ENCODE measurements at regions not wholly inside any gene's neighbourhood (a gene's known extent, or its start where the extent isn't known, plus 50 kb on each side); places are given as distances from the start of the nearest gene placed in this dataset.

GRCh38 chr4:174144106-174144505, 139.4 kb downstream of the FBXO8 start:
- TF ChIP-seq CTCF (IDR thresholded peaks at IDR 0.05 in 2 of 3, conservative IDR thresholded peaks at IDR 0.05 in 1 of 3; ENCODE audit: insufficient read depth in 2 of 3, low read depth in 1 of 3, low read length in 3 of 3) = no peak
- no peak for TF ChIP-seq ZBED1 (IDR thresholded peaks at IDR 0.05)
- TF ChIP-seq ETV5 (CRISPR knock-in tag; IDR thresholded peaks at IDR 0.05; ENCODE audit: low read depth) = no peak
- no peak for TF ChIP-seq USF1 (CRISPR knock-in tag; IDR thresholded peaks at IDR 0.05)
- TF ChIP-seq HDAC1 (IDR thresholded peaks at IDR 0.05) = no peak
- no peak for TF ChIP-seq MEF2D (tag; conservative IDR thresholded peaks at IDR 0.05; ENCODE audit: low read depth)
- TF ChIP-seq, protein P1, sequence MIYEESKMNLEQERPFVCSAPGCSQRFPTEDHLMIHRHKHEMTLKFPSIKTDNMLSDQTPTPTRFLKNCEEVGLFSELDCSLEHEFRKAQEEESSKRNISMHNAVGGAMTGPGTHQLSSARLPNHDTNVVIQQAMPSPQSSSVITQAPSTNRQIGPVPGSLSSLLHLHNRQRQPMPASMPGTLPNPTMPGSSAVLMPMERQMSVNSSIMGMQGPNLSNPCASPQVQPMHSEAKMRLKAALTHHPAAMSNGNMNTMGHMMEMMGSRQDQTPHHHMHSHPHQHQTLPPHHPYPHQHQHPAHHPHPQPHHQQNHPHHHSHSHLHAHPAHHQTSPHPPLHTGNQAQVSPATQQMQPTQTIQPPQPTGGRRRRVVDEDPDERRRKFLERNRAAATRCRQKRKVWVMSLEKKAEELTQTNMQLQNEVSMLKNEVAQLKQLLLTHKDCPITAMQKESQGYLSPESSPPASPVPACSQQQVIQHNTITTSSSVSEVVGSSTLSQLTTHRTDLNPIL (CRISPR knock-in tag; IDR thresholded peaks at IDR 0.05) = no peak
- no peak for TF ChIP-seq TCF7L2 (IDR thresholded peaks at IDR 0.05; ENCODE audit: low read depth, low read length)
- TF ChIP-seq ZNF431 (CRISPR knock-in tag; IDR thresholded peaks at IDR 0.05) = no peak
- no peak for TF ChIP-seq DNMT1 (IDR thresholded peaks at IDR 0.05)
- no peak for TF ChIP-seq EGR1 (conservative IDR thresholded peaks at IDR 0.05)
- no peak for TF ChIP-seq HDAC8 (tag; IDR thresholded peaks at IDR 0.05)
- TF ChIP-seq ZNF23 (CRISPR knock-in tag; IDR thresholded peaks at IDR 0.05) = no peak

Measured in K562 (cell line).